ENCODE measurements at regions not wholly inside any gene's neighbourhood (a gene's known extent, or its start where the extent isn't known, plus 50 kb on each side); places are given as distances from the start of the nearest gene placed in this dataset.

GRCh38 chr2:118167026-118167425 is 78.8 kb downstream of the INSIG2 start:
- no peak for TF ChIP-seq CTCF (IDR thresholded peaks at IDR 0.05; ENCODE audit: low read depth, low read length)
- no peak for TF ChIP-seq POLR2A (IDR thresholded peaks at IDR 0.05; ENCODE audit: extremely low read depth, insufficient read length)
